ENCODE measurements at regions not wholly inside any gene's neighbourhood (a gene's known extent, or its start where the extent isn't known, plus 50 kb on each side); places are given as distances from the start of the nearest gene placed in this dataset.
A peak's percentile ranks its signal among the peaks of the same experiment; 100 is the strongest.
"Not testable (repeated sequence)": the region's sequence is repeated elsewhere in the genome, so short reads cannot be mapped to it uniquely, and the experiment has no call there.

DNA sequence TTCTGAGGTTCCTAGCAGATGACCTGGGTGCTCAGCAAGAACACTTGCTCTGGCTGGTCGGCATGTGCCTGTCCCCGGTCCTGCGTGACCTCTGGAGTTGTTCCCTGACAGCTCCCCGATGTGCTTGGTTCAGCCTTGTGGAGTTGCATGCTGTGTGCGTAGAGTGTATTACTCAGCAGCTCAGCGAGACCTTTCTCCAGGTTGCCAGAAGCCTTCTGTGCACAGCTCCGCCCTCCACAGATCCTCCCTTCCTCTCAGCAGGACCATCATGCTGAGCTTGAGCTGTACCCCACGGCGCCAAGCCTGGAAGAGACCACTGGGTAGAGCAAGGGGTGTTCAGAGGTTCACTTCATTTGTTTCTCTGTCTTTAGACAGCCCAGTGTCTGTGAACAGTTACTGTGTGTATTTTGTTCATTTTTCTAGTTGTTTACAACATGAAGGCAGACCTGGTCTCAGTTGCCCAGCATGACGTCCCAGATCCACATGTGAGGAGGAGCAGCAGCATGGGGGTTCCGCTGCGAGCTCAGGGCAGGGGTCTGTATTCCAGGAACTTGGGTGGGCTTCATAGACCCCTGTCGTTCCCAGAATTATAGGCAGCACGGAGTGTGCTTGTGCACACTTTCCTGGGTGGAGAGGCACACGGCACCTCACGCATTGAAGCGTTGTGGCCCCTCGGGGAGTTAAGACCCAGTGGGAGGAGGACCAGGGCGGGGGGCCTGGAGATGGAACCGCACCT, 148.6 kb downstream of the IGLL1 start (continued):
- TF ChIP-seq NR2C1 (IDR thresholded peaks at IDR 0.05) (no peak), NR2C1 (tag; IDR thresholded peaks at IDR 0.05) (no peak), L3MBTL2 (IDR thresholded peaks at IDR 0.05) (peak; percentile 68), NFE2 (IDR thresholded peaks at IDR 0.05; ENCODE audit: low read depth) (0 out of 2 replicates have a peak, but pooled peaks have one; percentile 22), MAFK (IDR thresholded peaks at IDR 0.05; ENCODE audit: low read length) (0 out of 2 replicates have a peak, but pooled peaks have one; percentile 2), ZNF316 (IDR thresholded peaks at IDR 0.05) (no peak), HDAC1 (IDR thresholded peaks at IDR 0.05) (no peak), ATF1 (CRISPR knock-in tag; IDR thresholded peaks at IDR 0.05) (no peak), ATF1 (tag; IDR thresholded peaks at IDR 0.05) (0 out of 2 replicates have a peak, but pooled peaks have one; percentile 18), SRF (CRISPR knock-in tag; IDR thresholded peaks at IDR 0.05) (no peak)
- TF ChIP-seq, protein P1, sequence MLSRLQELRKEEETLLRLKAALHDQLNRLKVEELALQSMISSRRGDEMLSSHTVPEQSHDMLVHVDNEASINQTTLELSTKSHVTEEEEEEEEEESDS (CRISPR knock-in tag; IDR thresholded peaks at IDR 0.05), result no peak
- TF ChIP-seq, protein P2, sequence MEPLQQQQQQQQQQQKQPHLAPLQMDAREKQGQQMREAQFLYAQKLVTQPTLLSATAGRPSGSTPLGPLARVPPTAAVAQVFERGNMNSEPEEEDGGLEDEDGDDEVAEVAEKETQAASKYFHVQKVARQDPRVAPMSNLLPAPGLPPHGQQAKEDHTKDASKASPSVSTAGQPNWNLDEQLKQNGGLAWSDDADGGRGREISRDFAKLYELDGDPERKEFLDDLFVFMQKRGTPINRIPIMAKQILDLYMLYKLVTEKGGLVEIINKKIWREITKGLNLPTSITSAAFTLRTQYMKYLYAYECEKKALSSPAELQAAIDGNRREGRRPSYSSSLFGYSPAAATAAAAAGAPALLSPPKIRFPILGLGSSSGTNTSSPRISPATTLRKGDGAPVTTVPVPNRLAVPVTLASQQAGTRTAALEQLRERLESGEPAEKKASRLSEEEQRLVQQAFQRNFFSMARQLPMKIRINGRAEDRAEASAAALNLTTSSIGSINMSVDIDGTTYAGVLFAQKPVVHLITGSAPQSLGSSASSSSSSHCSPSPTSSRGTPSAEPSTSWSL (CRISPR knock-in tag; IDR thresholded peaks at IDR 0.05; ENCODE audit: borderline replicate concordance), result no peak
- TF ChIP-seq, protein P3, sequence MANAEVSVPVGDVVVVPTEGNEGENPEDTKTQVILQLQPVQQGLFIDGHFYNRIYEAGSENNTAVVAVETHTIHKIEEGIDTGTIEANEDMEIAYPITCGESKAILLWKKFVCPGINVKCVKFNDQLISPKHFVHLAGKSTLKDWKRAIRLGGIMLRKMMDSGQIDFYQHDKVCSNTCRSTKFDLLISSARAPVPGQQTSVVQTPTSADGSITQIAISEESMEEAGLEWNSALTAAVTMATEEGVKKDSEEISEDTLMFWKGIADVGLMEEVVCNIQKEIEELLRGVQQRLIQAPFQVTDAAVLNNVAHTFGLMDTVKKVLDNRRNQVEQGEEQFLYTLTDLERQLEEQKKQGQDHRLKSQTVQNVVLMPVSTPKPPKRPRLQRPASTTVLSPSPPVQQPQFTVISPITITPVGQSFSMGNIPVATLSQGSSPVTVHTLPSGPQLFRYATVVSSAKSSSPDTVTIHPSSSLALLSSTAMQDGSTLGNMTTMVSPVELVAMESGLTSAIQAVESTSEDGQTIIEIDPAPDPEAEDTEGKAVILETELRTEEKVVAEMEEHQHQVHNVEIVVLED (CRISPR knock-in tag; IDR thresholded peaks at IDR 0.05), result no peak

DNA sequence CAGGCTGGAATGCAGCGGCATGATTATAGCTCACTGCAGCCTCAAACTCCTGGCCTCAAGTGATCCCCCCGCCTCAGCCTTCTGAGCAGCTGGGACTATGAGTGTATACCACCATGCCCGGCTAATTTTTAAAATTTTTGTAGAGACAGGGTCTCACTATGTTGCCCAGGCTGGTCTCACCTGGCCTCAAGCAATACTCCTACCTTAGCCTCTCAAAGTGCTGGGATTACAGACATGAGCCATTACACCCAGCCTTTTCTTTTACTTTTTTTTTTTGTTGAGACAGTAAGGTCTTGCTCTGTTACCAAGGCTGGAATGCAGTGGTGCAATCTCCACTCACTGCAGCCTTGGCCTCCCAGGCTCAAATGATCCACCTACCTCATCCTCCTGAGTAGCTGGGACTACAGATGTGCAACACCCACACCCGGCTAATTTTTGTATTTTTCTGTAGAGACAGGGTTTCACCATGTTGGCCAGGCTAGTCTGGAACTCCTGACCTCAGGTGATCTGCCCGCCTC, 155.5 kb downstream of the IGLL1 start:
- H4K20me1 ChIP-seq (replicated peaks; ENCODE audit: control insufficient read depth, insufficient read depth, low read length); CTCF ChIA-PET (ENCODE audit: low intra/inter-chr PET ratio); BruUV-seq (replicated peaks): not testable (repeated sequence)

More for the DNA sequence above, 155.5 kb downstream of the IGLL1 start:
- H3K9ac ChIP-seq (ENCODE audit: insufficient read depth in 1 of 2, low read depth in 2 of 2, low read length in 2 of 2); H3K4me2 ChIP-seq (ENCODE audit: insufficient read depth, low read length); ATAC-seq; H3K36me3 ChIP-seq (ENCODE audit: control insufficient read depth, insufficient read depth, low read length); intact Hi-C loops (cut with micrococcal nuclease); FAIRE-seq; H3K4me3 ChIP-seq; POLR2A ChIA-PET; H3K27ac ChIP-seq (ENCODE audit: extremely low read depth, low read depth, low read length); in situ Hi-C loops (cut with MboI); DNase-seq (ENCODE audit: extremely low read depth in 1 of 4, low spot score in 3 of 4); H3K4me1 ChIP-seq (replicated peaks in 1 of 2; ENCODE audit: control insufficient read depth in 2 of 2, insufficient read depth in 2 of 2, low read length in 2 of 2); H3K9me1 ChIP-seq (ENCODE audit: control insufficient read depth, insufficient read depth, low read length); H2AFZ ChIP-seq (ENCODE audit: low read depth, low read length); H3K9me3 ChIP-seq (replicated peaks; ENCODE audit: control insufficient read depth, insufficient read depth, low read depth, low read length); H3K79me2 ChIP-seq (ENCODE audit: control insufficient read depth, insufficient read depth, low read length): not testable (repeated sequence)
- H3K27me3 ChIP-seq (ENCODE audit: control insufficient read depth in 2 of 2, insufficient read depth in 2 of 2, low read length in 2 of 2), result peaks cover 0 to 14% of the 10 kb centered on the region in 2 experiments; a peak in 2 of 5 replicates
- WGBS (ENCODE audit: insufficient coverage, low coverage, missing lambda C conversion rate), result 21% methylated on average over 4 of the region's 5 CpGs

Measured in K562 (cell line).